GM23248 (cell line): ENCODE measurements at regions not wholly inside any gene's neighbourhood (a gene's known extent, or its start where the extent isn't known, plus 50 kb on each side); places are given as distances from the start of the nearest gene placed in this dataset.
A peak's percentile ranks its signal among the peaks of the same experiment; 100 is the strongest.

Experiments used
- DNase-seq: peaks from one replicate; pipeline ENCODE4 v3.0.0-alpha.2; 2015
- H2AFZ ChIP-seq: fragments of 200-600 bp; sonication (generic); 2 replicates; pipeline ENCODE4 v1.6.1; 2016; ENCODE audit warnings: antibody characterized with exemption
- H3F3A ChIP-seq: fragments of 200-600 bp; sonication (generic); 2 replicates; pipeline ENCODE4 v1.6.1; 2016; ENCODE audit warnings: mild to moderate bottlenecking, antibody characterized with exemption, mixed run types; ENCODE audit not compliant: insufficient read depth
- H3K27ac ChIP-seq: fragments of 200-600 bp; sonication (generic); 2 replicates; pipeline ENCODE4 v1.5.1; 2016; ENCODE audit warnings: mild to moderate bottlenecking
- H3K27me3 ChIP-seq: fragments of 200-600 bp; sonication (generic); replicated peaks from 2 replicates; pipeline ENCODE4 v1.6.1; 2016; ENCODE audit warnings: mild to moderate bottlenecking; ENCODE audit not compliant: insufficient read depth
- H3K36me3 ChIP-seq: fragments of 200-600 bp; sonication (generic); 2 replicates; pipeline ENCODE4 v1.6.1; 2016; ENCODE audit warnings: low read depth, mild to moderate bottlenecking
- H3K4me1 ChIP-seq: fragments of 200-600 bp; sonication (generic); 2 replicates; pipeline ENCODE4 v1.6.1; 2016; ENCODE audit warnings: mild to moderate bottlenecking; ENCODE audit not compliant: insufficient read depth
- H3K4me2 ChIP-seq: fragments of 200-600 bp; sonication (generic); one replicate; pipeline ENCODE4 v1.6.1; 2016; ENCODE audit warnings: mild to moderate bottlenecking; ENCODE audit not compliant: unreplicated experiment
- H3K4me3 ChIP-seq: fragments of 200-600 bp; sonication (generic); 2 replicates; pipeline ENCODE4 v1.5.1; 2016; ENCODE audit warnings: mild to moderate bottlenecking
- H3K79me2 ChIP-seq: fragments of 200-600 bp; sonication (generic); 2 replicates; pipeline ENCODE4 v1.6.1; 2016; ENCODE audit warnings: mild to moderate bottlenecking; ENCODE audit not compliant: insufficient read depth
- H3K9ac ChIP-seq: fragments of 200-600 bp; sonication (generic); 2 replicates; pipeline ENCODE4 v1.6.1; 2016; ENCODE audit warnings: mild to moderate bottlenecking
- H3K9me2 ChIP-seq: fragments of 200-600 bp; sonication (generic); 2 replicates; pipeline ENCODE4 v1.6.1; 2016; ENCODE audit warnings: mixed run types, mild to moderate bottlenecking, moderate library complexity; ENCODE audit not compliant: insufficient read depth
- H3K9me3 ChIP-seq: fragments of 200-600 bp; sonication (generic); one replicate; pipeline ENCODE4 v1.6.1; 2017; ENCODE audit warnings: low read depth
- H4K20me1 ChIP-seq: fragments of 200-600 bp; sonication (generic); 2 replicates; pipeline ENCODE4 v1.6.0; 2016; ENCODE audit not compliant: insufficient read depth
- EZH2 ChIP-seq: fragments of 200-600 bp; sonication (generic); IDR thresholded peaks from 2 replicates; pipeline ENCODE4 v1.6.1; 2018; ENCODE audit warnings: antibody characterized with exemption, mild to moderate bottlenecking; ENCODE audit not compliant: insufficient read depth, poor library complexity, severe bottlenecking
- EZH2phosphoT487 ChIP-seq: fragments of 200-600 bp; sonication (generic); IDR thresholded peaks from 2 replicates; pipeline ENCODE4 v1.6.1; 2018; ENCODE audit warnings: antibody characterized with exemption, moderate library complexity, mild to moderate bottlenecking, low read depth; ENCODE audit not compliant: insufficient read depth
- WGBS, 2 experiments: methylation state at CpG; one replicate each; pipeline ENCODE4 v1.1.6; 2015 to 2017; ENCODE audit warnings: low lambda C conversion rate in 2 of 2, low coverage in 1 of 2; ENCODE audit errors: missing lambda C conversion rate in 2 of 2; 5-methylcytosine and 5-hydroxymethylcytosine counted together
- in situ Hi-C: fragments of 300-500 bp; cut with MboI; formaldehyde crosslinking; loops from 2 replicates; pipeline ENCODE4 v1.15.0; 2020

GRCh38 chr3:63067999-63068645 lies 192.9 kb upstream of the CADPS start:
- no peak overlapping the region for H3K4me3 ChIP-seq
- no peaks in the 10 kb centered on the region for H4K20me1 ChIP-seq
- peak; percentile 72 for DNase-seq
- no peaks in the 10 kb centered on the region for H3K79me2 ChIP-seq
- TF ChIP-seq EZH2phosphoT487: no peak
- TF ChIP-seq EZH2: no peak
- H3K27ac ChIP-seq: no peak overlapping the region
- H3K4me2 ChIP-seq: no peak overlapping the region
- 26 to 28% methylated on average over 3 of the region's 3 CpGs for WGBS, 2 experiments
- in situ Hi-C loops: no loop called here
- H3K36me3 ChIP-seq: no peaks in the 10 kb centered on the region
- no peak overlapping the region for H2AFZ ChIP-seq
- H3F3A ChIP-seq: peaks cover 14% of the 10 kb centered on the region
- no peak overlapping the region for H3K9ac ChIP-seq
- peaks cover 8% of the 10 kb centered on the region for H3K4me1 ChIP-seq
- H3K9me2 ChIP-seq: 0 out of 2 replicates have a peak, but pooled peaks cover 3% of the 10 kb centered on the region
- H3K27me3 ChIP-seq: no peaks in the 10 kb centered on the region
- no peaks in the 10 kb centered on the region for H3K9me3 ChIP-seq

- peaks cover 3% of the 10 kb centered on the region for H3F3A ChIP-seq
- H3K27ac ChIP-seq: no peak overlapping the region
- H3K9me2 ChIP-seq: 0 out of 2 replicates have a peak, but pooled peaks cover 3% of the 10 kb centered on the region
- no peaks in the 10 kb centered on the region for H3K4me1 ChIP-seq
- no peak overlapping the region for H3K4me2 ChIP-seq
- no peaks in the 10 kb centered on the region for H3K36me3 ChIP-seq
- WGBS, 2 experiments: 0 to 1% methylated on average over 3 of the region's 3 CpGs
- DNase-seq: peak; percentile 46
- in situ Hi-C loops: no loop called here
- H3K9ac ChIP-seq: no peak overlapping the region
- TF ChIP-seq EZH2: no peak
- TF ChIP-seq EZH2phosphoT487: no peak
- no peaks in the 10 kb centered on the region for H4K20me1 ChIP-seq
- no peaks in the 10 kb centered on the region for H3K27me3 ChIP-seq
- H3K4me3 ChIP-seq: no peak overlapping the region
- no peaks in the 10 kb centered on the region for H3K9me3 ChIP-seq
- H2AFZ ChIP-seq: no peak overlapping the region
- H3K79me2 ChIP-seq: no peaks in the 10 kb centered on the region
Measured at GRCh38 chr3:63069806-63070475, 194.7 kb upstream of the CADPS start.

GRCh38 chr3:63070476-63070810 lies 195.2 kb upstream of the CADPS start:
- Histone ChIP-seq H3K9me2 (0 out of 2 replicates have a peak, but pooled peaks cover 3% of the 10 kb centered on the region), H3K4me3 (no peak overlapping the region), H3K36me3 (no peaks in the 10 kb centered on the region), H3K27me3 (no peaks in the 10 kb centered on the region), H3K79me2 (no peaks in the 10 kb centered on the region), H3K27ac (no peak overlapping the region), H3F3A (no peaks in the 10 kb centered on the region), H3K4me2 (no peak overlapping the region), H2AFZ (no peak overlapping the region), H3K9me3 (no peaks in the 10 kb centered on the region), H3K4me1 (no peaks in the 10 kb centered on the region), H4K20me1 (no peaks in the 10 kb centered on the region), H3K9ac (no peak overlapping the region)
- in situ Hi-C loops: no loop called here
- TF ChIP-seq EZH2: no peak
- no peak for TF ChIP-seq EZH2phosphoT487
- no peak for DNase-seq
- WGBS, 2 experiments: 78 to 86% methylated on average over 1 of the region's 1 CpG

GRCh38 chr3:63076357-63076756 lies 201.1 kb upstream of the CADPS start:
- Histone ChIP-seq H2AFZ (no peak overlapping the region), H3K9me3 (no peaks in the 10 kb centered on the region), H3K27ac (no peak overlapping the region), H3K36me3 (no peaks in the 10 kb centered on the region), H3K27me3 (peaks cover 7% of the 10 kb centered on the region), H3F3A (no peaks in the 10 kb centered on the region), H3K9ac (no peak overlapping the region), H3K4me2 (no peak overlapping the region), H4K20me1 (no peaks in the 10 kb centered on the region), H3K4me3 (no peak overlapping the region), H3K79me2 (no peaks in the 10 kb centered on the region), H3K9me2 (no peaks in the 10 kb centered on the region), H3K4me1 (no peaks in the 10 kb centered on the region)
- WGBS, 2 experiments: 4 to 6% methylated on average over 2 of the region's 2 CpGs
- in situ Hi-C loops: no loop called here
- DNase-seq: no peak
- no peak for TF ChIP-seq EZH2
- no peak for TF ChIP-seq EZH2phosphoT487
